ENCODE measurements at regions not wholly inside any gene's neighbourhood (a gene's known extent, or its start where the extent isn't known, plus 50 kb on each side); places are given as distances from the start of the nearest gene placed in this dataset.

DNA sequence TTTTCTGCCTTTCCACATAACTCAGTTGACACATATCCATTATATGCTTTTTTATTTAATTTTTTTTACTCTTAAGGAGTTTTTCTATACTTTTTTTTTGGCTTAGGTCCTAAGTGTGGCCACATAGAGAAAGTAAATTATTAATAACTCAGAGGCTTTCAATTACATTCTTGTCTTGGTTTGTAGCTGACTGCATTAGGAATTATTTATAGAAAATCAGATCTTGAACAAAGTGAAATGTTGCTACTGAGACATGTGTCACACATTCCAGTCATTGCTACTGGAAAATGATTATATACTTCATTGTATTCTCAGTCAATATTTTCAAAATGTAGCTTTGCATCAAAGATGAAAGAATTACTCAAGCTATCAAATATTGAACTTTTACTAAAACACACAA is 1277.9 kb downstream of the CDY2B start:
- no peaks in the 10 kb centered on the region for H3K4me1 Mint-ChIP-seq
- intact Hi-C loops (cut with micrococcal nuclease), result no loop called here
- Histone ChIP-seq H3K27me3 (ENCODE audit: control insufficient read depth, insufficient read depth, low read length) (no peaks in the 10 kb centered on the region), H3K27ac (ENCODE audit: low read length) (no peak overlapping the region), H3K9me3 (ENCODE audit: control insufficient read depth, insufficient read depth, low read length) (no peaks in the 10 kb centered on the region), H3K36me3 (ENCODE audit: control insufficient read depth, insufficient read depth, low read length) (no peaks in the 10 kb centered on the region), H3K4me3 (ENCODE audit: low read length) (no peak overlapping the region), H3K4me1 (ENCODE audit: control insufficient read depth, insufficient read depth, low read length) (no peaks in the 10 kb centered on the region)
- no peaks in the 10 kb centered on the region for H3K27me3 Mint-ChIP-seq (ENCODE audit: low read depth in 2 of 2)
- no peak for DNase-seq
- no peak overlapping the region for H3K27ac Mint-ChIP-seq
- ATAC-seq, result no peak
- TF ChIP-seq, protein P1, sequence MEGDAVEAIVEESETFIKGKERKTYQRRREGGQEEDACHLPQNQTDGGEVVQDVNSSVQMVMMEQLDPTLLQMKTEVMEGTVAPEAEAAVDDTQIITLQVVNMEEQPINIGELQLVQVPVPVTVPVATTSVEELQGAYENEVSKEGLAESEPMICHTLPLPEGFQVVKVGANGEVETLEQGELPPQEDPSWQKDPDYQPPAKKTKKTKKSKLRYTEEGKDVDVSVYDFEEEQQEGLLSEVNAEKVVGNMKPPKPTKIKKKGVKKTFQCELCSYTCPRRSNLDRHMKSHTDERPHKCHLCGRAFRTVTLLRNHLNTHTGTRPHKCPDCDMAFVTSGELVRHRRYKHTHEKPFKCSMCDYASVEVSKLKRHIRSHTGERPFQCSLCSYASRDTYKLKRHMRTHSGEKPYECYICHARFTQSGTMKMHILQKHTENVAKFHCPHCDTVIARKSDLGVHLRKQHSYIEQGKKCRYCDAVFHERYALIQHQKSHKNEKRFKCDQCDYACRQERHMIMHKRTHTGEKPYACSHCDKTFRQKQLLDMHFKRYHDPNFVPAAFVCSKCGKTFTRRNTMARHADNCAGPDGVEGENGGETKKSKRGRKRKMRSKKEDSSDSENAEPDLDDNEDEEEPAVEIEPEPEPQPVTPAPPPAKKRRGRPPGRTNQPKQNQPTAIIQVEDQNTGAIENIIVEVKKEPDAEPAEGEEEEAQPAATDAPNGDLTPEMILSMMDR (IDR thresholded peaks at IDR 0.05), result no peak
- H3K4me3 Mint-ChIP-seq, result no peak overlapping the region
- H3K9me3 Mint-ChIP-seq, result peaks cover 0 to 9% of the 10 kb centered on the region in 2 donors
- no peaks in the 10 kb centered on the region for H3K36me3 Mint-ChIP-seq

DNA sequence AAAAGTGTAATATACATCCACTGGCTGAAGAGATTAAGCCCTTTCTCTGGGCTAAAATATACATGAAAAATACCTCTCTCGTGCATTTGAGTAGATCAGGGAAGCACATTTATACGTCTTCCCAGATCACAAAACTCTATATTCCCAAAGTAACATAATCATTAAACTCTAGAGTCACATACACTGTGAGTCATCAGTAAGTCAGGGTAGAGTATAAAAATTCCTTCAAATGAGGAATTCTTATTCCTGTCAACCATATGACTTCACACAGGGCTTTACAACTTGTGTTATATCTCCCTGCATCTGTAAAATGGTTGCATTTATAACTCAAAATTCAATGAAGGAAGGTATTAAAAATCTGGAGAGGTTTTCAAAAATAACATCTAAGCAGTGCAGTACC is 1278.4 kb downstream of the CDY2B start:
- intact Hi-C loops (cut with micrococcal nuclease), result no loop called here
- H3K27me3 ChIP-seq (ENCODE audit: control insufficient read depth, insufficient read depth, low read length), result no peaks in the 10 kb centered on the region
- peaks cover 0 to 3% of the 10 kb centered on the region in 2 donors for H3K9me3 Mint-ChIP-seq
- no CpG with 5 or more reads among the region's 2 CpGs for WGBS (ENCODE audit: insufficient coverage)
- H3K27ac ChIP-seq (ENCODE audit: low read length), result no peak overlapping the region
- H3K36me3 ChIP-seq (ENCODE audit: control insufficient read depth, insufficient read depth, low read length), result no peaks in the 10 kb centered on the region
- no peaks in the 10 kb centered on the region for H3K9me3 ChIP-seq (ENCODE audit: control insufficient read depth, insufficient read depth, low read length)
- TF ChIP-seq, protein P1 (IDR thresholded peaks at IDR 0.05), result no peak
- no peaks in the 10 kb centered on the region for H3K4me1 Mint-ChIP-seq
- H3K4me1 ChIP-seq (ENCODE audit: control insufficient read depth, insufficient read depth, low read length), result no peaks in the 10 kb centered on the region
- H3K4me3 Mint-ChIP-seq, result no peak overlapping the region
- no peak overlapping the region for H3K27ac Mint-ChIP-seq
- no peak for ATAC-seq
- H3K4me3 ChIP-seq (ENCODE audit: low read length), result no peak overlapping the region
- H3K27me3 Mint-ChIP-seq (ENCODE audit: low read depth in 2 of 2), result no peaks in the 10 kb centered on the region
- H3K36me3 Mint-ChIP-seq, result no peaks in the 10 kb centered on the region
- no peak for DNase-seq

DNA sequence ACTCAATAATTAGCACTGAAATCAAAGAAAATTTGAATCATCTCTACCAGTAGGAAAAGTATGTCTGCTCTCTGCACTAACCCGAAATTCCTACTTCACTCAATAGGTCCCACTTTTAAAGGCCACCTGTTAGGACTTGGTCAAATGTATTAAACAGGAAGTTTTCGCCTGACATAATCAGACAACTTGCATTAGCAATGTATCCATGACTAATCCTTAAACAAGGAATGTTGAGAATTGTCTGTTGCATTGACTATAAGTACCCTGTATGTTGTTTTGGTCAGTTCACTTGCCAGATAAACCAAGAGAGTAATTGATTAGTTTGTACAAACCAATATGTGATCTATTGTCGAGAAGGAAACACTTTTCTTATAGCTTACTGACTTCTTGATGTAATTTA is 1308.0 kb downstream of the CDY2B start:
- intact Hi-C loops (cut with micrococcal nuclease), result no loop called here

DNA sequence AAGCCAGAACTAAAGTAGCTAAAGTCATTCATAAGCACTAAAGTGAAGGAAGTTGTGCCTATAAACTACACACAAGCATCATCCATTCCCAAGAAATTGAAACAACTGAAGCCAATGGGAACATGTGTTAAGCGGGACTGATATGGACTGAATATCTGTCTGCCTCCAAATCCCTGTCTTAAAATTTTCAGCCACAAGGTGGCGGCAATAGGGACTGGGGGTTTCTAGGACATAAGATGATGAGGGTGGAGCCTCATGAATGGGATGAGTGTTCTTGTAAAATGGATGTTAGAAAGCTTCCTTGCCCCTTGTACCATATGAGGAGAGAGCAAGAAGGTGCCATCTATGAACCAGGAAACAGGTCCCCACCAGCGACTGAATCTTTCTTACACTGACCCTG is 1317.5 kb downstream of the CDY2B start:
- Histone ChIP-seq H3K4me1 (ENCODE audit: control insufficient read depth, insufficient read depth, low read length) (no peaks in the 10 kb centered on the region), H3K27me3 (ENCODE audit: control insufficient read depth, insufficient read depth, low read length) (no peaks in the 10 kb centered on the region), H3K4me3 (ENCODE audit: low read length) (no peak overlapping the region), H3K36me3 (ENCODE audit: control insufficient read depth, insufficient read depth, low read length) (no peaks in the 10 kb centered on the region), H3K27ac (ENCODE audit: low read length) (no peak overlapping the region), H3K9me3 (ENCODE audit: control insufficient read depth, insufficient read depth, low read length) (no peaks in the 10 kb centered on the region)
- no peaks in the 10 kb centered on the region for H3K27me3 Mint-ChIP-seq (ENCODE audit: low read depth in 2 of 2)
- no peak overlapping the region for H3K27ac Mint-ChIP-seq
- DNase-seq (no peak), ATAC-seq (no peak)
- no peaks in the 10 kb centered on the region for H3K4me1 Mint-ChIP-seq
- H3K36me3 Mint-ChIP-seq, result no peaks in the 10 kb centered on the region
- H3K4me3 Mint-ChIP-seq, result no peak overlapping the region
- 67% methylated on average over 2 of the region's 3 CpGs for WGBS (ENCODE audit: insufficient coverage)
- intact Hi-C loops (cut with micrococcal nuclease), result no loop called here
- peaks cover 0 to 3% of the 10 kb centered on the region in 2 donors for H3K9me3 Mint-ChIP-seq
- TF ChIP-seq, protein P1 (IDR thresholded peaks at IDR 0.05), result no peak

More for the DNA sequence above, 1308.0 kb downstream of the CDY2B start:
- no peak overlapping the region for H3K4me3 Mint-ChIP-seq
- H3K9me3 Mint-ChIP-seq, result peaks cover 0 to 2% of the 10 kb centered on the region in 2 donors
- H3K4me1 ChIP-seq (ENCODE audit: control insufficient read depth, insufficient read depth, low read length), result no peaks in the 10 kb centered on the region
- no peaks in the 10 kb centered on the region for H3K27me3 Mint-ChIP-seq (ENCODE audit: low read depth in 2 of 2)
- TF ChIP-seq, protein P1 (IDR thresholded peaks at IDR 0.05), result no peak
- no CpG with 5 or more reads among the region's 3 CpGs for WGBS (ENCODE audit: insufficient coverage)
- DNase-seq (no peak), ATAC-seq (no peak)
- H3K36me3 ChIP-seq (ENCODE audit: control insufficient read depth, insufficient read depth, low read length), result no peaks in the 10 kb centered on the region
- no peak overlapping the region for H3K27ac Mint-ChIP-seq
- no peak overlapping the region for H3K27ac ChIP-seq (ENCODE audit: low read length)
- H3K4me3 ChIP-seq (ENCODE audit: low read length), result no peak overlapping the region
- no peaks in the 10 kb centered on the region for H3K9me3 ChIP-seq (ENCODE audit: control insufficient read depth, insufficient read depth, low read length)
- no peaks in the 10 kb centered on the region for H3K27me3 ChIP-seq (ENCODE audit: control insufficient read depth, insufficient read depth, low read length)
- no peaks in the 10 kb centered on the region for H3K36me3 Mint-ChIP-seq
- H3K4me1 Mint-ChIP-seq, result no peaks in the 10 kb centered on the region

All from natural killer cell (primary cell).